Keratinocyte (primary cell): ENCODE measurements at regions not wholly inside any gene's neighbourhood (a gene's known extent, or its start where the extent isn't known, plus 50 kb on each side); places are given as distances from the start of the nearest gene placed in this dataset.

Experiments
- DNase-seq: peaks from one replicate; pipeline ENCODE4 v3.0.0-alpha.2; 2011; ENCODE audit warnings: low read depth, missing footprints, low spot score
- FAIRE-seq: peaks from 2 replicates; lab custom pipeline; 2011; peaks lifted over from hg19 to GRCh38; lab: Jason Lieb, UNC
- H2AFZ ChIP-seq: 2 replicates; pipeline ENCODE4 v1.6.0; 2012; ENCODE audit warnings: low read length, control low read depth, inconsistent platforms; ENCODE audit not compliant: control insufficient read depth
- H3K27ac ChIP-seq: 2 replicates; pipeline ENCODE4 v1.5.1; 2011; ENCODE audit warnings: low read length; ENCODE audit not compliant: control insufficient read depth, insufficient read depth
- H3K27me3 ChIP-seq: 3 replicates; pipeline ENCODE4 v1.6.0; 2011; ENCODE audit warnings: low read length; ENCODE audit not compliant: control insufficient read depth, insufficient read depth; ENCODE audit errors: extremely low read depth
- H3K36me3 ChIP-seq, 2 experiments: 2 replicates in 1 of 2; 3 replicates in 1 of 2; pipeline ENCODE4 v1.5.1; 2011; ENCODE audit warnings: low read length in 2 of 2, mild to moderate bottlenecking in 1 of 2; ENCODE audit not compliant: control insufficient read depth in 2 of 2, insufficient read depth in 2 of 2; ENCODE audit errors: extremely low read depth in 1 of 2
- H3K4me1 ChIP-seq: 3 replicates; pipeline ENCODE4 v1.5.1; 2011; ENCODE audit warnings: low read length; ENCODE audit not compliant: control insufficient read depth, insufficient read depth; ENCODE audit errors: extremely low read depth
- H3K4me2 ChIP-seq: 3 replicates; pipeline ENCODE4 v1.6.0; 2011; ENCODE audit warnings: low read depth, low read length; ENCODE audit not compliant: control insufficient read depth, insufficient read depth; ENCODE audit errors: extremely low read depth
- H3K4me3 ChIP-seq, 3 experiments: fragments of 200-600 bp in 1 of 3; sonication (generic) in 1 of 3; 2 replicates in 2 of 3; 3 replicates in 1 of 3; pipeline ENCODE4 v1.5.1; 2011 to 2016; ENCODE audit warnings: low read length in 3 of 3, mild to moderate bottlenecking in 3 of 3, control low read depth in 2 of 3, inconsistent platforms in 1 of 3, low read depth in 1 of 3, mixed read lengths in 1 of 3, mixed run types in 1 of 3, moderate library complexity in 1 of 3; ENCODE audit not compliant: control insufficient read depth in 2 of 3, insufficient read depth in 2 of 3; ENCODE audit errors: extremely low read depth in 1 of 3
- H3K79me2 ChIP-seq: 2 replicates; pipeline ENCODE4 v1.6.0; 2012; ENCODE audit warnings: low read length; ENCODE audit not compliant: control insufficient read depth, insufficient read depth
- H3K9ac ChIP-seq: 3 replicates; pipeline ENCODE4 v1.6.0; 2011; ENCODE audit warnings: low read length; ENCODE audit not compliant: control insufficient read depth, insufficient read depth; ENCODE audit errors: extremely low read depth
- H3K9me1 ChIP-seq: 3 replicates; pipeline ENCODE4 v1.6.0; 2011; ENCODE audit warnings: low read length; ENCODE audit not compliant: control insufficient read depth, insufficient read depth; ENCODE audit errors: extremely low read depth
- H3K9me3 ChIP-seq: 2 replicates; pipeline ENCODE4 v1.5.1; 2012; ENCODE audit warnings: low read depth, low read length; ENCODE audit not compliant: control insufficient read depth
- H4K20me1 ChIP-seq: 3 replicates; pipeline ENCODE4 v1.6.0; 2011; ENCODE audit warnings: low read length; ENCODE audit not compliant: control insufficient read depth, insufficient read depth; ENCODE audit errors: extremely low read depth
- EZH2 ChIP-seq: IDR thresholded peaks from one replicate; pipeline ENCODE4 v1.6.1; 2012; ENCODE audit warnings: inconsistent platforms, mild to moderate bottlenecking, low read length, moderate library complexity
- dilution Hi-C: fragments of 300-500 bp; cut with MboI; formaldehyde crosslinking; loops from one replicate; pipeline ENCODE4 v1.7.0; 2020; ENCODE audit warnings: low sequenced_read_pairs; ENCODE audit not compliant: extremely low pct_ligation_motif_present
- TF ChIP-seq, protein P1 (sequence below), 3 experiments: IDR thresholded peaks in 1 of 3; conservative IDR thresholded peaks in 1 of 3; optimal IDR thresholded peaks in 1 of 3; 2 replicates in 2 of 3; 3 replicates in 1 of 3; pipeline versions ENCODE3 to v1.5.1; 2011; ENCODE audit warnings: low read length in 3 of 3, mild to moderate bottlenecking in 3 of 3, moderate library complexity in 2 of 3, control low read depth in 1 of 3, inconsistent platforms in 1 of 3; ENCODE audit not compliant: insufficient read depth in 2 of 3; ENCODE audit errors: extremely low read depth in 1 of 3

DNA sequence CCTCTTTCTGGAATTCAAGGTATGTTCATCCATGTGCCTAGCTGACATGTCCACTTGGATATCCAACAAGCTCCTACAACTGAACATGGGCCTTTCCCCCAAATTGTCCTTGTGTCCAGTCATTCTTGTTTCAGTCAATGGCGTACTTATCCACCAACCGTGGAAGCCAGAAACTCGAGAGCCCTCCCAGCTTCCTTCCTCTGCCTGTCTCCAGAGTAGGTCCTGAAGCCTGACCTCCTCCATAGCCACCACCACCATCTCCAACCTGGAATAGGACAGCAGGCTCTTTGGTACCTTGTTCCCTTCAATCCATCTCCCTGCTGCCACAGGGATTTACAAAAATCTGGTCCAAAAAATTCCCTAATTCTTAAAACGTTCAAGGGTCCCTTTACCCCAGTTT lies 305.1 kb downstream of the RPS24 start:
- no peaks in the 10 kb centered on the region for H3K4me1 ChIP-seq

DNA sequence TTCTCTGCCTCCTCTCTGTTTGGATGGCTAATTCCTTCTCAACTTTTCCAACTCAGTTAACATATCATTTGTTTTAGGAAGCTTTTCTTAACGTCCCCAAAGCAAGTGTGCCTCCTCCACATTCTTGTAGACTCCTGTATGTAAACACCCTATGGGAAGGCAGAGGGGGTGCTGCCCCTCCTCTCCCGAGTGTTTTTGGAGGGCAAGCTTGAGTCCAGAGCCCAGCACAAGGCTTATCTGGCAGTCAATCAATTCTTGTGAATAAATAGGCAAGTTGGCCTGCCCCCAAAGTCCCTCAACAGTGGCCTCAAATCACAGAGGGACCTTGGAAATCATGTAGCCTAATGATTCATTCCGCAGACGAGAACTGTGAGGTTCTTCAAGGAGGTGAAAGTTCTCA lies 305.6 kb downstream of the RPS24 start:
- H3K4me3 ChIP-seq, result no peak overlapping the region
- no peak overlapping the region for H3K9ac ChIP-seq
- no peak overlapping the region for H2AFZ ChIP-seq
- H3K4me1 ChIP-seq, result no peaks in the 10 kb centered on the region
- dilution Hi-C loops, result no loop called here
- no peak for DNase-seq
- no peaks in the 10 kb centered on the region for H4K20me1 ChIP-seq
- no peak for FAIRE-seq
- TF ChIP-seq, protein P1, sequence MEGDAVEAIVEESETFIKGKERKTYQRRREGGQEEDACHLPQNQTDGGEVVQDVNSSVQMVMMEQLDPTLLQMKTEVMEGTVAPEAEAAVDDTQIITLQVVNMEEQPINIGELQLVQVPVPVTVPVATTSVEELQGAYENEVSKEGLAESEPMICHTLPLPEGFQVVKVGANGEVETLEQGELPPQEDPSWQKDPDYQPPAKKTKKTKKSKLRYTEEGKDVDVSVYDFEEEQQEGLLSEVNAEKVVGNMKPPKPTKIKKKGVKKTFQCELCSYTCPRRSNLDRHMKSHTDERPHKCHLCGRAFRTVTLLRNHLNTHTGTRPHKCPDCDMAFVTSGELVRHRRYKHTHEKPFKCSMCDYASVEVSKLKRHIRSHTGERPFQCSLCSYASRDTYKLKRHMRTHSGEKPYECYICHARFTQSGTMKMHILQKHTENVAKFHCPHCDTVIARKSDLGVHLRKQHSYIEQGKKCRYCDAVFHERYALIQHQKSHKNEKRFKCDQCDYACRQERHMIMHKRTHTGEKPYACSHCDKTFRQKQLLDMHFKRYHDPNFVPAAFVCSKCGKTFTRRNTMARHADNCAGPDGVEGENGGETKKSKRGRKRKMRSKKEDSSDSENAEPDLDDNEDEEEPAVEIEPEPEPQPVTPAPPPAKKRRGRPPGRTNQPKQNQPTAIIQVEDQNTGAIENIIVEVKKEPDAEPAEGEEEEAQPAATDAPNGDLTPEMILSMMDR (optimal IDR thresholded peaks at IDR 0.05 in 1 of 3, IDR thresholded peaks at IDR 0.05 in 1 of 3, conservative IDR thresholded peaks at IDR 0.05 in 1 of 3; ENCODE audit: extremely low read depth in 1 of 3, insufficient read depth in 2 of 3, low read length in 3 of 3), result no peak
- no peak for TF ChIP-seq EZH2
- H3K9me3 ChIP-seq, result no peaks in the 10 kb centered on the region
- H3K9me1 ChIP-seq, result no peaks in the 10 kb centered on the region
- no peaks in the 10 kb centered on the region for H3K79me2 ChIP-seq
- H3K27ac ChIP-seq, result no peak overlapping the region
- no peaks in the 10 kb centered on the region for H3K36me3 ChIP-seq
- no peak overlapping the region for H3K4me2 ChIP-seq
- H3K27me3 ChIP-seq, result peaks cover 5% of the 10 kb centered on the region

More for the DNA sequence above, 305.1 kb downstream of the RPS24 start:
- Histone ChIP-seq H2AFZ (no peak overlapping the region), H3K79me2 (no peaks in the 10 kb centered on the region), H3K9me3 (no peaks in the 10 kb centered on the region), H3K9me1 (no peaks in the 10 kb centered on the region), H3K27me3 (peaks cover 5% of the 10 kb centered on the region), H3K4me3 (no peak overlapping the region), H3K27ac (no peak overlapping the region), H3K9ac (no peak overlapping the region), H3K36me3 (no peaks in the 10 kb centered on the region), H3K4me2 (no peak overlapping the region), H4K20me1 (no peaks in the 10 kb centered on the region)
- FAIRE-seq (no peak), DNase-seq (no peak)
- no peak for TF ChIP-seq EZH2
- TF ChIP-seq, protein P1 (optimal IDR thresholded peaks at IDR 0.05 in 1 of 3, IDR thresholded peaks at IDR 0.05 in 1 of 3, conservative IDR thresholded peaks at IDR 0.05 in 1 of 3; ENCODE audit: extremely low read depth in 1 of 3, insufficient read depth in 2 of 3, low read length in 3 of 3), result no peak
- dilution Hi-C loops, result no loop called here
